Neural progenitor cell (in vitro differentiated cells): ENCODE measurements at regions not wholly inside any gene's neighbourhood (a gene's known extent, or its start where the extent isn't known, plus 50 kb on each side); places are given as distances from the start of the nearest gene placed in this dataset.

ENCODE experiments used
- DNase-seq: peaks from one replicate; pipeline ENCODE4 v3.0.0-alpha.2; 2016; ENCODE audit warnings: low spot score
- H2AFZ ChIP-seq: fragments of 200-600 bp; sonication (generic); replicated peaks from 2 replicates; pipeline ENCODE4 v1.6.1; 2016; ENCODE audit warnings: antibody characterized with exemption
- H3F3A ChIP-seq: fragments of 200-600 bp; sonication (generic); 2 replicates; pipeline ENCODE4 v1.6.1; 2016; ENCODE audit warnings: antibody characterized with exemption, low read depth
- H3K27ac ChIP-seq: fragments of 200-600 bp; sonication (generic); 2 replicates; pipeline ENCODE4 v1.5.1; 2016; ENCODE audit warnings: mild to moderate bottlenecking
- H3K27me3 ChIP-seq: fragments of 200-600 bp; sonication (generic); 2 replicates; pipeline ENCODE4 v1.6.1; 2016; ENCODE audit warnings: mild to moderate bottlenecking, moderate library complexity
- H3K36me3 ChIP-seq: fragments of 200-600 bp; sonication (generic); 2 replicates; pipeline ENCODE4 v1.5.1; 2016
- H3K4me1 ChIP-seq: fragments of 200-600 bp; sonication (generic); 2 replicates; pipeline ENCODE4 v1.6.1; 2016; ENCODE audit warnings: mixed run types
- H3K4me2 ChIP-seq: fragments of 200-600 bp; sonication (generic); 2 replicates; pipeline ENCODE4 v1.6.1; 2016
- H3K4me3 ChIP-seq: fragments of 200-600 bp; sonication (generic); 2 replicates; pipeline ENCODE4 v1.5.1; 2016
- H3K79me2 ChIP-seq: fragments of 200-600 bp; sonication (generic); 2 replicates; pipeline ENCODE4 v1.6.1; 2016; ENCODE audit warnings: low read depth
- H3K9ac ChIP-seq: fragments of 200-600 bp; sonication (generic); 2 replicates; pipeline ENCODE4 v1.6.1; 2016
- H3K9me3 ChIP-seq: fragments of 200-600 bp; sonication (generic); 2 replicates; pipeline ENCODE4 v1.5.1; 2016; ENCODE audit warnings: low read depth
- H4K20me1 ChIP-seq: fragments of 200-600 bp; sonication (generic); 2 replicates; pipeline ENCODE4 v1.6.1; 2016; ENCODE audit warnings: low read depth
- H3K27ac Mint-ChIP-seq: 3 replicates; pipeline ENCODE4 v1.8.0; 2021; ENCODE audit warnings: mixed read lengths
- H3K27me3 Mint-ChIP-seq: 2 replicates; pipeline ENCODE4 v1.8.0; 2022; ENCODE audit warnings: low read depth, mild to moderate bottlenecking, inconsistent platforms, moderate library complexity, mixed read lengths; ENCODE audit not compliant: insufficient read depth
- H3K36me3 Mint-ChIP-seq: 3 replicates; pipeline ENCODE4 v1.8.0; 2021; ENCODE audit warnings: mixed read lengths
- H3K4me1 Mint-ChIP-seq: 3 replicates; pipeline ENCODE4 v1.8.0; 2021; ENCODE audit warnings: mixed read lengths
- H3K4me3 Mint-ChIP-seq: 3 replicates; pipeline ENCODE4 v1.8.0; 2021; ENCODE audit warnings: mild to moderate bottlenecking, moderate library complexity, mixed read lengths
- H3K9me3 Mint-ChIP-seq: 3 replicates; pipeline ENCODE4 v1.8.0; 2020; ENCODE audit warnings: mixed read lengths
- EZH2 ChIP-seq: fragments of 200-600 bp; sonication (generic); IDR thresholded peaks from 2 replicates; pipeline ENCODE4 v1.6.1; 2017; ENCODE audit warnings: antibody characterized with exemption, mild to moderate bottlenecking, moderate library complexity
- EZH2phosphoT487 ChIP-seq: fragments of 200-600 bp; sonication (generic); IDR thresholded peaks from 2 replicates; pipeline ENCODE4 v1.6.1; 2017; ENCODE audit warnings: antibody characterized with exemption
- TF ChIP-seq, protein P1 (sequence below): fragments of 200-600 bp; sonication (generic); IDR thresholded peaks from 2 replicates; pipeline ENCODE4 v1.5.1; 2017; ENCODE audit warnings: antibody characterized with exemption, mild to moderate bottlenecking

DNA sequence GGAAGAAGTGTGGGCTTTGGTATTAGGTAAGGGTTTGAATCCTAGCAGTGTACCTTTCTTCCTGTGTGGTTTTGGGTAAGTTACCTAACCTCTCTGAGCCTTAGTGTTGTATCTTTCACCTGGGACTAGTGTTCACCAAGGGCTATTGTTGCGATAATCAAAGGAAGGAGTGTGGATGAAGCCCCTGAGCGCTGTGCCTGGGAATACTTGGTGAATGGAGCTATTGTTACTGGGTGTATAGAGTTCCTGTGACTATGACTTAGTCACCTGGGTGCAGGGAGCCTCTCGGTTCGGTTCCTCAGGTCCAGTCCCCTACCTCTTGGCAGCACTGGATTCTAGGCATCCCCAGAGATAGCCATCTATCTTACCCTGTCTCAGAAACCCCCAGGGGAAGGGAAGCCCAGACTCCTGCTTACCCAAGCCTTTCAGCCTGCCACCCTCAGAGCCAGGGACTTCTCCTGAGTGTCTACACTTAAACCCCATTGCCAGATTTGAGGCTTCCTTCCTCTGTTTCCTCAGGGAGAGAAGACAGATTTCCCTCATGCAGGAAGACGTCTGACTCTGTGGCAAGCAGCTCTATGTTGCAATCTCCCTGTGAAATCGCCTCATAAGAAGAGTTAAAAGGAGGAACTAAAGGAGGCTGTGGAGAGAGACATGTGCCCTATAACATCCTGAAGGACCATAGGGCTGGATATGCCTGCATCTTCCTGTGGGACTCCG lies 181.0 kb upstream of the PITX1 start:
- Histone ChIP-seq H3K36me3 (no peaks in the 10 kb centered on the region), H3K27ac (no peak overlapping the region), H3K79me2 (no peaks in the 10 kb centered on the region), H4K20me1 (no peaks in the 10 kb centered on the region), H3K9ac (no peak overlapping the region), H3K27me3 (no peaks in the 10 kb centered on the region), H2AFZ (no peak overlapping the region), H3F3A (peaks cover 17% of the 10 kb centered on the region), H3K4me1 (peaks cover 24% of the 10 kb centered on the region), H3K4me3 (no peak overlapping the region), H3K9me3 (no peaks in the 10 kb centered on the region), H3K4me2 (no peak overlapping the region)
- no peak for DNase-seq
- H3K27ac Mint-ChIP-seq = no peak overlapping the region
- no peak overlapping the region for H3K4me3 Mint-ChIP-seq
- no peaks in the 10 kb centered on the region for H3K36me3 Mint-ChIP-seq
- peaks cover 33% of the 10 kb centered on the region for H3K4me1 Mint-ChIP-seq
- H3K9me3 Mint-ChIP-seq = no peaks in the 10 kb centered on the region
- peaks cover 14% of the 10 kb centered on the region for H3K27me3 Mint-ChIP-seq
- TF ChIP-seq EZH2 (no peak), EZH2phosphoT487 (no peak)
- TF ChIP-seq, protein P1, sequence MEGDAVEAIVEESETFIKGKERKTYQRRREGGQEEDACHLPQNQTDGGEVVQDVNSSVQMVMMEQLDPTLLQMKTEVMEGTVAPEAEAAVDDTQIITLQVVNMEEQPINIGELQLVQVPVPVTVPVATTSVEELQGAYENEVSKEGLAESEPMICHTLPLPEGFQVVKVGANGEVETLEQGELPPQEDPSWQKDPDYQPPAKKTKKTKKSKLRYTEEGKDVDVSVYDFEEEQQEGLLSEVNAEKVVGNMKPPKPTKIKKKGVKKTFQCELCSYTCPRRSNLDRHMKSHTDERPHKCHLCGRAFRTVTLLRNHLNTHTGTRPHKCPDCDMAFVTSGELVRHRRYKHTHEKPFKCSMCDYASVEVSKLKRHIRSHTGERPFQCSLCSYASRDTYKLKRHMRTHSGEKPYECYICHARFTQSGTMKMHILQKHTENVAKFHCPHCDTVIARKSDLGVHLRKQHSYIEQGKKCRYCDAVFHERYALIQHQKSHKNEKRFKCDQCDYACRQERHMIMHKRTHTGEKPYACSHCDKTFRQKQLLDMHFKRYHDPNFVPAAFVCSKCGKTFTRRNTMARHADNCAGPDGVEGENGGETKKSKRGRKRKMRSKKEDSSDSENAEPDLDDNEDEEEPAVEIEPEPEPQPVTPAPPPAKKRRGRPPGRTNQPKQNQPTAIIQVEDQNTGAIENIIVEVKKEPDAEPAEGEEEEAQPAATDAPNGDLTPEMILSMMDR = no peak

DNA sequence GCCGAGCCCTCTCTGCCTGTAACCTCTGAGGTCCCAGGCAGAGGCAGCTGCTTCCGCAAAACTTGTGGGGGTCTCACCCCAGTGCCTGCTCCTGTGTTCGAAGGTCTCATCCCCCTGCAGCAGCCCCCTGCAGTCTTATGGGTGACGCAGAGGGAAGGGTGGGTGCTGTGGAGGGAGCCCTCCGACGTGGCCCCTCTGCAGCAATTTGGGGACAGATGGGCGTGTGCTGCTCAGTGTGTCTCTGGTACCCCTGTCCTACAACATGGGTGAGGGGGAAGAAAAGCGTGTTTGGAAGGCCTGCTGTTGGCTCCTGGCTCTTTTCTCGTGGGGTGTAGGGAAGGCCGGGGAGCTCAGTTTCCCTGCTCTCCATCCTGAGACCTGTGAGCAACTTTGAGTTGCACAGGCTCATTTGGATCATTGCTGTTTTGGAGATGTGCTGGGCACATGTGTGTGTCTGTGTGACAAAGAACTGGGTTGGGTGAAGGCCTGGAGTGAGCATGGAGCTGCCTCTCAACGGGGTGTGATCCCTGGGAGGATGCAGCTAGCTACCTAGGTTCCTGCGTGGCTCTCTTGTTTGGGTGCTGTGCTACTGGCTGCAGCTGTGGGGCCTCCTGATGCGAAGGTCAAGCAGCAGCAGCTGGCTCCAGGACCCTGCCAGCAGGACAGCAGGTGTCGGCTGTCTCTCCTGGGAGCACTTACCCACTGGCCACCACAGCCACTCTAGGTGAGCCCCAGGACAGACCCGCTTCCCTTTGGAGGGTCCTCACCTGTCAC lies 179.6 kb upstream of the PITX1 start:
- Mint-ChIP-seq H3K9me3 (no peaks in the 10 kb centered on the region), H3K27ac (peak overlapping the region; percentile 8), H3K27me3 (peaks cover 14% of the 10 kb centered on the region), H3K4me1 (peaks cover 32% of the 10 kb centered on the region), H3K36me3 (no peaks in the 10 kb centered on the region), H3K4me3 (no peak overlapping the region)
- Histone ChIP-seq H3K9ac (no peak overlapping the region), H4K20me1 (no peaks in the 10 kb centered on the region), H3K79me2 (no peaks in the 10 kb centered on the region), H3K36me3 (no peaks in the 10 kb centered on the region), H3K27me3 (no peaks in the 10 kb centered on the region), H3K9me3 (no peaks in the 10 kb centered on the region), H3K4me1 (peaks cover 18% of the 10 kb centered on the region), H3K4me2 (no peak overlapping the region), H2AFZ (no peak overlapping the region), H3F3A (peaks cover 13% of the 10 kb centered on the region), H3K27ac (no peak overlapping the region), H3K4me3 (no peak overlapping the region)
- no peak for DNase-seq
- TF ChIP-seq, protein P1 = no peak
- TF ChIP-seq EZH2phosphoT487 (no peak), EZH2 (no peak)

DNA sequence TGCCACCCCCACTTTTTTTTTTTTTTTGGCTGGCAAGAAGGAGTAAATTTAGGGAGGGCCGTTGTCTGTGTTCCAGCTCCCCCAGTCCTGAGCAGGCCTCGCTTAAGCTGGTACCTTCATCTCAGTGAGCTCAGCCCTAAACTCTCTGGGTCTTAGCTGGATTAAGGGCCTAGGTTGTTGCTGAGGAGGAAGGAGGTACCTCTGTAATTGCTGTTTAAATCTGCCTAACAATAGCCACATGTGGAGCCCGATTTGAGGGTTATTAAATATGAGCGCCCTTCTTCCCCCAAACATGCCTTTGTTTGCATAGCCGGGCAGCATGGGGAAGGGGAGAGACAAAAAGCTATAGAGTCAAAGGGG lies 179.0 kb upstream of the PITX1 start:
- Histone ChIP-seq H3K27me3 (no peaks in the 10 kb centered on the region), H3K36me3 (no peaks in the 10 kb centered on the region), H3K4me1 (peaks cover 14% of the 10 kb centered on the region), H2AFZ (no peak overlapping the region), H4K20me1 (no peaks in the 10 kb centered on the region), H3K4me2 (no peak overlapping the region), H3K27ac (no peak overlapping the region), H3K4me3 (no peak overlapping the region), H3F3A (peaks cover 11% of the 10 kb centered on the region), H3K9ac (no peak overlapping the region), H3K9me3 (no peaks in the 10 kb centered on the region), H3K79me2 (no peaks in the 10 kb centered on the region)
- H3K27ac Mint-ChIP-seq = no peak overlapping the region
- no peak for DNase-seq
- H3K9me3 Mint-ChIP-seq = no peaks in the 10 kb centered on the region
- TF ChIP-seq, protein P1 = no peak
- TF ChIP-seq EZH2 (no peak), EZH2phosphoT487 (no peak)
- H3K4me1 Mint-ChIP-seq = peaks cover 30% of the 10 kb centered on the region
- H3K27me3 Mint-ChIP-seq = peaks cover 15% of the 10 kb centered on the region
- H3K36me3 Mint-ChIP-seq = no peaks in the 10 kb centered on the region
- H3K4me3 Mint-ChIP-seq = no peak overlapping the region
